H1 (cell line): ENCODE measurements at regions not wholly inside any gene's neighbourhood (a gene's known extent, or its start where the extent isn't known, plus 50 kb on each side); places are given as distances from the start of the nearest gene placed in this dataset.

Source experiments
- TF ChIP-seq, protein P1 (sequence below): fragments of 300-600 bp; sonication (generic); IDR thresholded peaks from 2 replicates; pipeline ENCODE4 v1.7.1; 2012; ENCODE audit warnings: low read length, moderate library complexity, mild to moderate bottlenecking, inconsistent platforms; ENCODE audit not compliant: insufficient replicate concordance

DNA sequence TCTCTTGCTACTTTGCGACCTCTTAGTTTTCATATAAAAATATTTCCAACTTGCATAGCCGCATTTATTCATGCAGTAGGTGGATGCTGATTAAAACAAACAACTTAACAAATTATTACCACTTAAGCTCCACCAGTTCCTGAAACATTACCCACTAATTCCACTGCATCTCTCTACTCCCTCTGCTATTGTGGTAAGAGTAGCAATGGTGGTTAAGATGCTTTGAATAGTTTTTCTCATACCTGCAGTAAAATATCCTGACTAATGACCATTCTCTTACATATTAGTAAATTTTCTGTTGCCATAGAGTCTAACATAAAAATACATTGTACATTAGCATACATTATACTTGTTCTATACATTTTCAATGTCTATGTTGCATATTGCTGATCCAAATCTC is 397.6 kb upstream of the PLSCR5 start (continued):
- TF ChIP-seq, protein P1, sequence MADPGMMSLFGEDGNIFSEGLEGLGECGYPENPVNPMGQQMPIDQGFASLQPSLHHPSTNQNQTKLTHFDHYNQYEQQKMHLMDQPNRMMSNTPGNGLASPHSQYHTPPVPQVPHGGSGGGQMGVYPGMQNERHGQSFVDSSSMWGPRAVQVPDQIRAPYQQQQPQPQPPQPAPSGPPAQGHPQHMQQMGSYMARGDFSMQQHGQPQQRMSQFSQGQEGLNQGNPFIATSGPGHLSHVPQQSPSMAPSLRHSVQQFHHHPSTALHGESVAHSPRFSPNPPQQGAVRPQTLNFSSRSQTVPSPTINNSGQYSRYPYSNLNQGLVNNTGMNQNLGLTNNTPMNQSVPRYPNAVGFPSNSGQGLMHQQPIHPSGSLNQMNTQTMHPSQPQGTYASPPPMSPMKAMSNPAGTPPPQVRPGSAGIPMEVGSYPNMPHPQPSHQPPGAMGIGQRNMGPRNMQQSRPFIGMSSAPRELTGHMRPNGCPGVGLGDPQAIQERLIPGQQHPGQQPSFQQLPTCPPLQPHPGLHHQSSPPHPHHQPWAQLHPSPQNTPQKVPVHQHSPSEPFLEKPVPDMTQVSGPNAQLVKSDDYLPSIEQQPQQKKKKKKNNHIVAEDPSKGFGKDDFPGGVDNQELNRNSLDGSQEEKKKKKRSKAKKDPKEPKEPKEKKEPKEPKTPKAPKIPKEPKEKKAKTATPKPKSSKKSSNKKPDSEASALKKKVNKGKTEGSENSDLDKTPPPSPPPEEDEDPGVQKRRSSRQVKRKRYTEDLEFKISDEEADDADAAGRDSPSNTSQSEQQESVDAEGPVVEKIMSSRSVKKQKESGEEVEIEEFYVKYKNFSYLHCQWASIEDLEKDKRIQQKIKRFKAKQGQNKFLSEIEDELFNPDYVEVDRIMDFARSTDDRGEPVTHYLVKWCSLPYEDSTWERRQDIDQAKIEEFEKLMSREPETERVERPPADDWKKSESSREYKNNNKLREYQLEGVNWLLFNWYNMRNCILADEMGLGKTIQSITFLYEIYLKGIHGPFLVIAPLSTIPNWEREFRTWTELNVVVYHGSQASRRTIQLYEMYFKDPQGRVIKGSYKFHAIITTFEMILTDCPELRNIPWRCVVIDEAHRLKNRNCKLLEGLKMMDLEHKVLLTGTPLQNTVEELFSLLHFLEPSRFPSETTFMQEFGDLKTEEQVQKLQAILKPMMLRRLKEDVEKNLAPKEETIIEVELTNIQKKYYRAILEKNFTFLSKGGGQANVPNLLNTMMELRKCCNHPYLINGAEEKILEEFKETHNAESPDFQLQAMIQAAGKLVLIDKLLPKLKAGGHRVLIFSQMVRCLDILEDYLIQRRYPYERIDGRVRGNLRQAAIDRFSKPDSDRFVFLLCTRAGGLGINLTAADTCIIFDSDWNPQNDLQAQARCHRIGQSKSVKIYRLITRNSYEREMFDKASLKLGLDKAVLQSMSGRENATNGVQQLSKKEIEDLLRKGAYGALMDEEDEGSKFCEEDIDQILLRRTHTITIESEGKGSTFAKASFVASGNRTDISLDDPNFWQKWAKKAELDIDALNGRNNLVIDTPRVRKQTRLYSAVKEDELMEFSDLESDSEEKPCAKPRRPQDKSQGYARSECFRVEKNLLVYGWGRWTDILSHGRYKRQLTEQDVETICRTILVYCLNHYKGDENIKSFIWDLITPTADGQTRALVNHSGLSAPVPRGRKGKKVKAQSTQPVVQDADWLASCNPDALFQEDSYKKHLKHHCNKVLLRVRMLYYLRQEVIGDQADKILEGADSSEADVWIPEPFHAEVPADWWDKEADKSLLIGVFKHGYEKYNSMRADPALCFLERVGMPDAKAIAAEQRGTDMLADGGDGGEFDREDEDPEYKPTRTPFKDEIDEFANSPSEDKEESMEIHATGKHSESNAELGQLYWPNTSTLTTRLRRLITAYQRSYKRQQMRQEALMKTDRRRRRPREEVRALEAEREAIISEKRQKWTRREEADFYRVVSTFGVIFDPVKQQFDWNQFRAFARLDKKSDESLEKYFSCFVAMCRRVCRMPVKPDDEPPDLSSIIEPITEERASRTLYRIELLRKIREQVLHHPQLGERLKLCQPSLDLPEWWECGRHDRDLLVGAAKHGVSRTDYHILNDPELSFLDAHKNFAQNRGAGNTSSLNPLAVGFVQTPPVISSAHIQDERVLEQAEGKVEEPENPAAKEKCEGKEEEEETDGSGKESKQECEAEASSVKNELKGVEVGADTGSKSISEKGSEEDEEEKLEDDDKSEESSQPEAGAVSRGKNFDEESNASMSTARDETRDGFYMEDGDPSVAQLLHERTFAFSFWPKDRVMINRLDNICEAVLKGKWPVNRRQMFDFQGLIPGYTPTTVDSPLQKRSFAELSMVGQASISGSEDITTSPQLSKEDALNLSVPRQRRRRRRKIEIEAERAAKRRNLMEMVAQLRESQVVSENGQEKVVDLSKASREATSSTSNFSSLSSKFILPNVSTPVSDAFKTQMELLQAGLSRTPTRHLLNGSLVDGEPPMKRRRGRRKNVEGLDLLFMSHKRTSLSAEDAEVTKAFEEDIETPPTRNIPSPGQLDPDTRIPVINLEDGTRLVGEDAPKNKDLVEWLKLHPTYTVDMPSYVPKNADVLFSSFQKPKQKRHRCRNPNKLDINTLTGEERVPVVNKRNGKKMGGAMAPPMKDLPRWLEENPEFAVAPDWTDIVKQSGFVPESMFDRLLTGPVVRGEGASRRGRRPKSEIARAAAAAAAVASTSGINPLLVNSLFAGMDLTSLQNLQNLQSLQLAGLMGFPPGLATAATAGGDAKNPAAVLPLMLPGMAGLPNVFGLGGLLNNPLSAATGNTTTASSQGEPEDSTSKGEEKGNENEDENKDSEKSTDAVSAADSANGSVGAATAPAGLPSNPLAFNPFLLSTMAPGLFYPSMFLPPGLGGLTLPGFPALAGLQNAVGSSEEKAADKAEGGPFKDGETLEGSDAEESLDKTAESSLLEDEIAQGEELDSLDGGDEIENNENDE, result no peak
